Activated CD8-positive, alpha-beta memory T cell treated with anti-CD3 and anti-CD28 coated beads, Interleukin-2, amount 10 ng/mL, durations not matched to agents 7 days and 5 days (primary cell): ENCODE measurements at regions not wholly inside any gene's neighbourhood (a gene's known extent, or its start where the extent isn't known, plus 50 kb on each side); places are given as distances from the start of the nearest gene placed in this dataset.
"Not testable (repeated sequence)": the region's sequence is repeated elsewhere in the genome, so short reads cannot be mapped to it uniquely, and the experiment has no call there.

ENCODE experiments used
- ATAC-seq: fragments of 150-1000 bp; cut with Tn5 transposase; one replicate; pipeline ENCODE4 v1.10.0; 2021; ENCODE audit warnings: moderate library complexity
- CTCF ChIA-PET: fragments of 350-600 bp; sonication (Branson Sonifier 250); formaldehyde crosslinking; loops from one replicate; lab custom pipeline; 2021; ENCODE audit warnings: antibody characterized with exemption; lab: Charles Lee
- DNase-seq: peaks from one replicate; pipeline ENCODE4 v3.0.0-alpha.2; 2020
- H3K27ac Mint-ChIP-seq: one replicate; pipeline ENCODE4 v1.8.0; 2021; ENCODE audit warnings: mild to moderate bottlenecking, mixed read lengths
- H3K27me3 Mint-ChIP-seq: one replicate; pipeline ENCODE4 v1.8.0; 2021; ENCODE audit warnings: mixed read lengths
- H3K36me3 Mint-ChIP-seq: one replicate; pipeline ENCODE4 v1.8.0; 2021; ENCODE audit warnings: mild to moderate bottlenecking, mixed read lengths
- H3K4me1 Mint-ChIP-seq: one replicate; pipeline ENCODE4 v1.8.0; 2021; ENCODE audit warnings: mixed read lengths
- H3K4me3 Mint-ChIP-seq: one replicate; pipeline ENCODE4 v1.8.0; 2021; ENCODE audit warnings: mild to moderate bottlenecking, moderate library complexity, mixed read lengths
- H3K9me3 Mint-ChIP-seq: one replicate; pipeline ENCODE4 v1.8.0; 2022; ENCODE audit warnings: low read depth, mixed read lengths

- Mint-ChIP-seq H3K36me3 (peaks cover 8% of the 10 kb centered on the region), H3K4me1 (peaks cover 9% of the 10 kb centered on the region), H3K27ac (no peak overlapping the region), H3K9me3 (peaks cover 2% of the 10 kb centered on the region), H3K27me3 (no peaks in the 10 kb centered on the region), H3K4me3 (no peak overlapping the region)
- no peak for DNase-seq
- CTCF ChIA-PET, result no interaction called here
- no peak for ATAC-seq
These were observed 198.1 kb upstream of the SLC39A10 start for GRCh38 chr2:195458936-195459335.

- CTCF ChIA-PET, result no interaction called here
- Mint-ChIP-seq H3K9me3 (peaks cover 2% of the 10 kb centered on the region), H3K36me3 (peaks cover 8% of the 10 kb centered on the region), H3K27me3 (no peaks in the 10 kb centered on the region), H3K4me3 (no peak overlapping the region), H3K4me1 (peaks cover 11% of the 10 kb centered on the region), H3K27ac (no peak overlapping the region)
- DNase-seq (no peak), ATAC-seq (no peak)
These were observed 199.2 kb upstream of the SLC39A10 start for GRCh38 chr2:195457873-195458272.

- DNase-seq (no peak), ATAC-seq (no peak)
- Mint-ChIP-seq H3K4me3 (no peak overlapping the region), H3K36me3 (peaks cover 7% of the 10 kb centered on the region), H3K9me3 (peaks cover 2% of the 10 kb centered on the region), H3K27me3 (no peaks in the 10 kb centered on the region), H3K4me1 (peaks cover 11% of the 10 kb centered on the region), H3K27ac (no peak overlapping the region)
- CTCF ChIA-PET, result interaction anchor here (1.0 kb wide), 1 partner anchor 203 kb away, joined by 3 read pairs; no protein-coding TSS in a partner anchor
These were observed 200.3 kb upstream of the SLC39A10 start for GRCh38 chr2:195456771-195457170.

GRCh38 chr2:195451160-195451559 lies 205.9 kb upstream of the SLC39A10 start:
- CTCF ChIA-PET, result interaction anchor here (0.9 kb wide), 1 partner anchor 33 kb away, joined by 5 read pairs; no protein-coding TSS in a partner anchor
- H3K36me3 Mint-ChIP-seq, result peaks cover 2% of the 10 kb centered on the region
- H3K27me3 Mint-ChIP-seq, result no peaks in the 10 kb centered on the region
- ATAC-seq, result no peak
- H3K4me1 Mint-ChIP-seq, result peaks cover 10% of the 10 kb centered on the region
- H3K9me3 Mint-ChIP-seq, result no peaks in the 10 kb centered on the region
- no peak overlapping the region for H3K27ac Mint-ChIP-seq
- H3K4me3 Mint-ChIP-seq, result no peak overlapping the region
- DNase-seq, result no peak

- Mint-ChIP-seq H3K4me3 (no peak overlapping the region), H3K27me3 (no peaks in the 10 kb centered on the region), H3K4me1 (peaks cover 10% of the 10 kb centered on the region), H3K9me3 (no peaks in the 10 kb centered on the region), H3K36me3 (peaks cover 2% of the 10 kb centered on the region), H3K27ac (no peak overlapping the region)
- CTCF ChIA-PET, result no interaction called here
- no peak for DNase-seq
- no peak for ATAC-seq
These were observed 206.4 kb upstream of the SLC39A10 start for GRCh38 chr2:195450552-195451113.

- Mint-ChIP-seq H3K27me3 (no peaks in the 10 kb centered on the region), H3K4me1 (peaks cover 2% of the 10 kb centered on the region), H3K4me3 (no peak overlapping the region), H3K9me3 (peaks cover 5% of the 10 kb centered on the region), H3K27ac (no peak overlapping the region), H3K36me3 (peaks cover 5% of the 10 kb centered on the region)
- CTCF ChIA-PET, result no interaction called here
- ATAC-seq (no peak), DNase-seq (no peak)
These were observed 209.6 kb upstream of the SLC39A10 start for GRCh38 chr2:195447323-195447975.

- DNase-seq (no peak), ATAC-seq (no peak)
- Mint-ChIP-seq H3K9me3 (peaks cover 19% of the 10 kb centered on the region), H3K4me1 (peaks cover 2% of the 10 kb centered on the region), H3K27ac (no peak overlapping the region), H3K4me3 (no peak overlapping the region), H3K27me3 (no peaks in the 10 kb centered on the region), H3K36me3 (peaks cover 21% of the 10 kb centered on the region)
- CTCF ChIA-PET, result no interaction called here
These were observed 211.4 kb upstream of the SLC39A10 start for GRCh38 chr2:195445639-195446038.

- peaks cover 23% of the 10 kb centered on the region for H3K9me3 Mint-ChIP-seq
- CTCF ChIA-PET, result no interaction called here
- ATAC-seq, result no peak
- H3K4me1 Mint-ChIP-seq, result no peaks in the 10 kb centered on the region
- no peak for DNase-seq
- H3K4me3 Mint-ChIP-seq, result no peak overlapping the region
- no peak overlapping the region for H3K27ac Mint-ChIP-seq
- no peaks in the 10 kb centered on the region for H3K27me3 Mint-ChIP-seq
- H3K36me3 Mint-ChIP-seq, result peaks cover 24% of the 10 kb centered on the region
These were observed 213.1 kb upstream of the SLC39A10 start for GRCh38 chr2:195443926-195444325.

GRCh38 chr2:195442458-195443175 lies 214.4 kb upstream of the SLC39A10 start:
- Mint-ChIP-seq H3K36me3 (peaks cover 26% of the 10 kb centered on the region), H3K27ac (no peak overlapping the region), H3K4me3 (no peak overlapping the region), H3K4me1 (no peaks in the 10 kb centered on the region), H3K9me3 (peaks cover 26% of the 10 kb centered on the region), H3K27me3 (no peaks in the 10 kb centered on the region)
- ATAC-seq, result no peak
- CTCF ChIA-PET, result no interaction called here
- no peak for DNase-seq

- peaks cover 29% of the 10 kb centered on the region for H3K36me3 Mint-ChIP-seq
- CTCF ChIA-PET, result no interaction called here
- no peaks in the 10 kb centered on the region for H3K27me3 Mint-ChIP-seq
- DNase-seq (no peak), ATAC-seq (no peak)
- no peaks in the 10 kb centered on the region for H3K4me1 Mint-ChIP-seq
- no peak overlapping the region for H3K27ac Mint-ChIP-seq
- no peak overlapping the region for H3K4me3 Mint-ChIP-seq
- H3K9me3 Mint-ChIP-seq, result peaks cover 31% of the 10 kb centered on the region
These were observed 218.3 kb upstream of the SLC39A10 start for GRCh38 chr2:195438692-195439091.

- Mint-ChIP-seq H3K36me3 (peaks cover 26% of the 10 kb centered on the region), H3K27me3 (no peaks in the 10 kb centered on the region), H3K9me3 (peaks cover 29% of the 10 kb centered on the region), H3K27ac (no peak overlapping the region), H3K4me1 (no peaks in the 10 kb centered on the region), H3K4me3 (no peak overlapping the region)
- DNase-seq (no peak), ATAC-seq (no peak)
- CTCF ChIA-PET, result no interaction called here
These were observed 219.5 kb upstream of the SLC39A10 start for GRCh38 chr2:195437521-195437920.

- Mint-ChIP-seq H3K4me1 (no peaks in the 10 kb centered on the region), H3K36me3 (peaks cover 6% of the 10 kb centered on the region), H3K27ac (no peak overlapping the region), H3K4me3 (no peak overlapping the region), H3K27me3 (no peaks in the 10 kb centered on the region), H3K9me3 (peaks cover 15% of the 10 kb centered on the region)
- ATAC-seq (no peak), DNase-seq (no peak)
- CTCF ChIA-PET, result no interaction called here
These were observed 222.7 kb upstream of the SLC39A10 start for GRCh38 chr2:195434346-195434745.

GRCh38 chr2:195433729-195434128 lies 223.3 kb upstream of the SLC39A10 start:
- ATAC-seq, CTCF ChIA-PET, H3K27ac Mint-ChIP-seq, DNase-seq, H3K4me3 Mint-ChIP-seq, H3K27me3 Mint-ChIP-seq, H3K4me1 Mint-ChIP-seq, H3K36me3 Mint-ChIP-seq: not testable (repeated sequence)
- peaks cover 11% of the 10 kb centered on the region for H3K9me3 Mint-ChIP-seq

GRCh38 chr2:195428673-195429072 lies 228.4 kb upstream of the SLC39A10 start:
- ATAC-seq, result no peak
- no peaks in the 10 kb centered on the region for H3K4me1 Mint-ChIP-seq
- H3K36me3 Mint-ChIP-seq, result no peaks in the 10 kb centered on the region

More at GRCh38 chr2:195428673-195429072, 228.4 kb upstream of the SLC39A10 start:
- Mint-ChIP-seq H3K27ac (no peak overlapping the region), H3K9me3 (peaks cover 4% of the 10 kb centered on the region), H3K27me3 (no peaks in the 10 kb centered on the region), H3K4me3 (no peak overlapping the region)
- CTCF ChIA-PET, result no interaction called here
- no peak for DNase-seq
